ENCODE measurements at regions not wholly inside any gene's neighbourhood (a gene's known extent, or its start where the extent isn't known, plus 50 kb on each side); places are given as distances from the start of the nearest gene placed in this dataset.

DNA sequence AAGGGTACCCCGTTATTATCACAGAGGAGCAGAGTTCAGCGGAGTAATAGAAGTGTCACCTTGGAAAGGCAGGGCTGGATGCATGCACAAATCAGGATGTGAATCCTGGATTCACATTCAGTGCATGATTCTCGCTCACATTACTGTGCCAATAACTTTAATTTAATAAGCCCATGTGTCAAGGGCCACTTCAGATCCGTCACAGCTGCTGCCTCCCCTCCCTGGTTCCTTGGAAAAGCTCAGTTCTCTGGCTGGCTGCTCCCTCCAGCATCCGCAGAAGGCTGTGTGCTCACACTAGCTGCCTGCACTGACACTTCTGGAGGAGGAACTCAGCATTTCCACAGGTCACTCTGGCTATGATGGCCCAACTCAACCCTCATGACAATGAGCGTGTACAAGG is 256.8 kb upstream of the ADAMTS16 start (continued):
- TF ChIP-seq SP7 (tag by site-specific recombination; IDR thresholded peaks at IDR 0.05) (no peak), GLI4 (tag by site-specific recombination; IDR thresholded peaks at IDR 0.05) (no peak)

DNA sequence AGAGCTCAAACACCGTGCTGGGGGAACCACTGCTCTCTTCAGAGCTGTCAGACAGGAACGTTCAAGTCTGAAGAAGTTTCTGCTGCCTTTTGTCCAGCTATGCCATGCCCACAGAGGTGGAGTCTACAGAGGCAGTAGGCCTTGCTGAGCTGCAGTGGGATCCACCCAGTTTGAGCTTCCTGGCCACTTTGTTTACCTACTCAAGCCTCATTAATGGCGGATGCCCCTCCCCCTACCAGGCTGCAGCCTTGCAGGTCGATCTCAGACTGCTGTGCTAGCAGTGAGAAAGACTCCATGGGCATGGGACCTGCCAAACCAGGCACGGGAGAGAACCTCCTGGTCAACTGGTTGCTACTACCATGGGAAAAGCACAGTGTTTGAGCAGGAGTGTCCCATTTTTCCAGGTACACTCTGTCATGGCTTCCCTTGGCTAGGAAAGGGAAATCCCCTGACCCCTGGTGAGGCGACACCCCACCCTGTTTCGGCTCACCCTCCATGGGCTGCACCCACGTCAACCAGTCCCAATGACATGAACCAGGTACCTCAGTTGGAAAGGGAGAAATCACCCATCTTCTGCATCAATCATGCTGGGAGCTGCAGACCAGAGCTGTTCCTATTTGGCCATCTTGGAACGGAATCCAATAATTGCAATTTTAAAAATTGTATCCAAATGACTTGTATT is 246.9 kb upstream of the ADAMTS16 start:
- POLR2A ChIA-PET: no interaction called here
- no peak overlapping the region for H3K4me3 ChIP-seq (ENCODE audit: low read depth, low read length)
- no peak overlapping the region for H3K27ac ChIP-seq (ENCODE audit: extremely low read depth, low read depth, low read length)
- TF ChIP-seq, protein P1, sequence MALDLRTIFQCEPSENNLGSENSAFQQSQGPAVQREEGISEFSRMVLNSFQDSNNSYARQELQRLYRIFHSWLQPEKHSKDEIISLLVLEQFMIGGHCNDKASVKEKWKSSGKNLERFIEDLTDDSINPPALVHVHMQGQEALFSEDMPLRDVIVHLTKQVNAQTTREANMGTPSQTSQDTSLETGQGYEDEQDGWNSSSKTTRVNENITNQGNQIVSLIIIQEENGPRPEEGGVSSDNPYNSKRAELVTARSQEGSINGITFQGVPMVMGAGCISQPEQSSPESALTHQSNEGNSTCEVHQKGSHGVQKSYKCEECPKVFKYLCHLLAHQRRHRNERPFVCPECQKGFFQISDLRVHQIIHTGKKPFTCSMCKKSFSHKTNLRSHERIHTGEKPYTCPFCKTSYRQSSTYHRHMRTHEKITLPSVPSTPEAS (tag by site-specific recombination; IDR thresholded peaks at IDR 0.05): no peak
- no peak for TF ChIP-seq ZNF658 (tag by site-specific recombination; IDR thresholded peaks at IDR 0.05)
- TF ChIP-seq TCF7L2 (IDR thresholded peaks at IDR 0.05; ENCODE audit: borderline replicate concordance, low read depth, low read length): no peak
- TF ChIP-seq, protein P2, sequence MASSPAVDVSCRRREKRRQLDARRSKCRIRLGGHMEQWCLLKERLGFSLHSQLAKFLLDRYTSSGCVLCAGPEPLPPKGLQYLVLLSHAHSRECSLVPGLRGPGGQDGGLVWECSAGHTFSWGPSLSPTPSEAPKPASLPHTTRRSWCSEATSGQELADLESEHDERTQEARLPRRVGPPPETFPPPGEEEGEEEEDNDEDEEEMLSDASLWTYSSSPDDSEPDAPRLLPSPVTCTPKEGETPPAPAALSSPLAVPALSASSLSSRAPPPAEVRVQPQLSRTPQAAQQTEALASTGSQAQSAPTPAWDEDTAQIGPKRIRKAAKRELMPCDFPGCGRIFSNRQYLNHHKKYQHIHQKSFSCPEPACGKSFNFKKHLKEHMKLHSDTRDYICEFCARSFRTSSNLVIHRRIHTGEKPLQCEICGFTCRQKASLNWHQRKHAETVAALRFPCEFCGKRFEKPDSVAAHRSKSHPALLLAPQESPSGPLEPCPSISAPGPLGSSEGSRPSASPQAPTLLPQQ (tag by site-specific recombination; IDR thresholded peaks at IDR 0.05): no peak
- TF ChIP-seq ZBTB7A (tag by site-specific recombination; IDR thresholded peaks at IDR 0.05; ENCODE audit: low read depth): no peak
- no peak for TF ChIP-seq KLF7 (tag by site-specific recombination; IDR thresholded peaks at IDR 0.05; ENCODE audit: borderline replicate concordance)
- TF ChIP-seq ZNF596 (tag by site-specific recombination; IDR thresholded peaks at IDR 0.05): no peak
- TF ChIP-seq, protein P3, sequence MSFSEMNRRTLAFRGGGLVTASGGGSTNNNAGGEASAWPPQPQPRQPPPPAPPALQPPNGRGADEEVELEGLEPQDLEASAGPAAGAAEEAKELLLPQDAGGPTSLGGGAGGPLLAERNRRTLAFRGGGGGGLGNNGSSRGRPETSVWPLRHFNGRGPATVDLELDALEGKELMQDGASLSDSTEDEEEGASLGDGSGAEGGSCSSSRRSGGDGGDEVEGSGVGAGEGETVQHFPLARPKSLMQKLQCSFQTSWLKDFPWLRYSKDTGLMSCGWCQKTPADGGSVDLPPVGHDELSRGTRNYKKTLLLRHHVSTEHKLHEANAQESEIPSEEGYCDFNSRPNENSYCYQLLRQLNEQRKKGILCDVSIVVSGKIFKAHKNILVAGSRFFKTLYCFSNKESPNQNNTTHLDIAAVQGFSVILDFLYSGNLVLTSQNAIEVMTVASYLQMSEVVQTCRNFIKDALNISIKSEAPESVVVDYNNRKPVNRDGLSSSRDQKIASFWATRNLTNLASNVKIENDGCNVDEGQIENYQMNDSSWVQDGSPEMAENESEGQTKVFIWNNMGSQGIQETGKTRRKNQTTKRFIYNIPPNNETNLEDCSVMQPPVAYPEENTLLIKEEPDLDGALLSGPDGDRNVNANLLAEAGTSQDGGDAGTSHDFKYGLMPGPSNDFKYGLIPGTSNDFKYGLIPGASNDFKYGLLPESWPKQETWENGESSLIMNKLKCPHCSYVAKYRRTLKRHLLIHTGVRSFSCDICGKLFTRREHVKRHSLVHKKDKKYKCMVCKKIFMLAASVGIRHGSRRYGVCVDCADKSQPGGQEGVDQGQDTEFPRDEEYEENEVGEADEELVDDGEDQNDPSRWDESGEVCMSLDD (tag by site-specific recombination; IDR thresholded peaks at IDR 0.05): no peak
- TF ChIP-seq, protein P4, sequence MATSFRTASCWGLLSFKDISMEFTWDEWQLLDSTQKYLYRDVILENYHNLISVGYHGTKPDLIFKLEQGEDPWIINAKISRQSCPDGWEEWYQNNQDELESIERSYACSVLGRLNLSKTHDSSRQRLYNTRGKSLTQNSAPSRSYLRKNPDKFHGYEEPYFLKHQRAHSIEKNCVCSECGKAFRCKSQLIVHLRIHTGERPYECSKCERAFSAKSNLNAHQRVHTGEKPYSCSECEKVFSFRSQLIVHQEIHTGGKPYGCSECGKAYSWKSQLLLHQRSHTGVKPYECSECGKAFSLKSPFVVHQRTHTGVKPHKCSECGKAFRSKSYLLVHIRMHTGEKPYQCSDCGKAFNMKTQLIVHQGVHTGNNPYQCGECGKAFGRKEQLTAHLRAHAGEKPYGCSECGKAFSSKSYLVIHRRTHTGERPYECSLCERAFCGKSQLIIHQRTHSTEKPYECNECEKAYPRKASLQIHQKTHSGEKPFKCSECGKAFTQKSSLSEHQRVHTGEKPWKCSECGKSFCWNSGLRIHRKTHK (tag by site-specific recombination; IDR thresholded peaks at IDR 0.05): no peak
- TF ChIP-seq ZNF10 (tag by site-specific recombination; IDR thresholded peaks at IDR 0.05): no peak
- TF ChIP-seq ZNF677 (tag by site-specific recombination; IDR thresholded peaks at IDR 0.05): no peak
- no peaks in the 10 kb centered on the region for H3K9me3 ChIP-seq (ENCODE audit: control insufficient read depth, insufficient read depth, low read depth, low read length)
- CTCF ChIA-PET: interaction anchor here (0.6 to 1.7 kb wide), 5 partner anchors 12 to 1485 kb away, joined by 3 to 8 read pairs (median 4); partner anchors contain the start of gene MED10
- no peaks in the 10 kb centered on the region for H3K36me3 ChIP-seq (ENCODE audit: control insufficient read depth in 2 of 2, insufficient read depth in 1 of 2, low read length in 2 of 2)
- H3K4me1 ChIP-seq (ENCODE audit: control insufficient read depth, insufficient read depth, low read length): no peaks in the 10 kb centered on the region

DNA sequence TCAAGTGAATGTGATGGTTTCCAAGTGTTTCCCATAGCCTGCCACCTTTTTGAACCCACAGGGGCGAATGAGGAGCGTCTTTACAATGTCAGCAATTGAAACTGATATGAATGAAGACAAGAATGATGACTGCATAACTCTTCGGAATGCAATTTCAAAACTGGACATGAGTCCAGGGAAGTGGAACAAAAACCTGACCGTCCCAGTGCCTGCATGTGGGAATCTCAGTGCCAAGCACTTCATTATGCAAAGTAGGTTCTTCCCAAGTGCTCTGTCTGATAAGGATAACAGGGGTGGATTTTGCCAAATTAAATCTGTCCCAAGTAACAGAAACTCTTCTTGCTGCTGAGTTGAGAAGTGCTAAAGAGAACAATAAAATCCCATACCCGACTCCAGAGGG is 243.8 kb upstream of the ADAMTS16 start:
- Histone ChIP-seq H3K36me3 (ENCODE audit: control insufficient read depth in 2 of 2, insufficient read depth in 1 of 2, low read length in 2 of 2) (no peaks in the 10 kb centered on the region), H3K4me3 (ENCODE audit: low read depth, low read length) (no peak overlapping the region), H3K4me1 (ENCODE audit: control insufficient read depth, insufficient read depth, low read length) (no peaks in the 10 kb centered on the region), H3K27ac (ENCODE audit: extremely low read depth, low read depth, low read length) (no peak overlapping the region), H3K9me3 (ENCODE audit: control insufficient read depth, insufficient read depth, low read depth, low read length) (no peaks in the 10 kb centered on the region)
- ChIA-PET POLR2A (no interaction called here), CTCF (no interaction called here)
- TF ChIP-seq ZNF184 (tag by site-specific recombination; IDR thresholded peaks at IDR 0.05) (no peak), GLIS1 (tag by site-specific recombination; IDR thresholded peaks at IDR 0.05) (no peak), WT1 (tag by site-specific recombination; IDR thresholded peaks at IDR 0.05) (no peak), SP7 (tag by site-specific recombination; IDR thresholded peaks at IDR 0.05) (no peak), ZNF16 (tag by site-specific recombination; IDR thresholded peaks at IDR 0.05; ENCODE audit: low read depth) (no peak), ZNF701 (tag by site-specific recombination; IDR thresholded peaks at IDR 0.05) (no peak), ZNF610 (tag by site-specific recombination; IDR thresholded peaks at IDR 0.05; ENCODE audit: borderline replicate concordance) (no peak), ZFP3 (tag by site-specific recombination; IDR thresholded peaks at IDR 0.05; ENCODE audit: low read depth) (no peak), ZNF830 (tag by site-specific recombination; IDR thresholded peaks at IDR 0.05; ENCODE audit: low read depth) (no peak), ZNF223 (tag by site-specific recombination; IDR thresholded peaks at IDR 0.05) (no peak)
- TF ChIP-seq, protein P5, sequence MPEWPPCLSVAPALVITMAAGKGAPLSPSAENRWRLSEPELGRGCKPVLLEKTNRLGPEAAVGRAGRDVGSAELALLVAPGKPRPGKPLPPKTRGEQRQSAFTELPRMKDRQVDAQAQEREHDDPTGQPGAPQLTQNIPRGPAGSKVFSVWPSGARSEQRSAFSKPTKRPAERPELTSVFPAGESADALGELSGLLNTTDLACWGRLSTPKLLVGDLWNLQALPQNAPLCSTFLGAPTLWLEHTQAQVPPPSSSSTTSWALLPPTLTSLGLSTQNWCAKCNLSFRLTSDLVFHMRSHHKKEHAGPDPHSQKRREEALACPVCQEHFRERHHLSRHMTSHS (tag by site-specific recombination; IDR thresholded peaks at IDR 0.05): no peak
- TF ChIP-seq, protein P6, sequence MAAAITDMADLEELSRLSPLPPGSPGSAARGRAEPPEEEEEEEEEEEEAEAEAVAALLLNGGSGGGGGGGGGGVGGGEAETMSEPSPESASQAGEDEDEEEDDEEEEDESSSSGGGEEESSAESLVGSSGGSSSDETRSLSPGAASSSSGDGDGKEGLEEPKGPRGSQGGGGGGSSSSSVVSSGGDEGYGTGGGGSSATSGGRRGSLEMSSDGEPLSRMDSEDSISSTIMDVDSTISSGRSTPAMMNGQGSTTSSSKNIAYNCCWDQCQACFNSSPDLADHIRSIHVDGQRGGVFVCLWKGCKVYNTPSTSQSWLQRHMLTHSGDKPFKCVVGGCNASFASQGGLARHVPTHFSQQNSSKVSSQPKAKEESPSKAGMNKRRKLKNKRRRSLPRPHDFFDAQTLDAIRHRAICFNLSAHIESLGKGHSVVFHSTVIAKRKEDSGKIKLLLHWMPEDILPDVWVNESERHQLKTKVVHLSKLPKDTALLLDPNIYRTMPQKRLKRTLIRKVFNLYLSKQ (tag by site-specific recombination; IDR thresholded peaks at IDR 0.05; ENCODE audit: borderline replicate concordance): no peak
